Muscle layer of duodenum (tissue), 2 donors: ENCODE measurements at regions not wholly inside any gene's neighbourhood (a gene's known extent, or its start where the extent isn't known, plus 50 kb on each side); places are given as distances from the start of the nearest gene placed in this dataset.
"Not testable (repeated sequence)": the region's sequence is repeated elsewhere in the genome, so short reads cannot be mapped to it uniquely, and the experiment has no call there.

Experiments used
- H3K27ac ChIP-seq: one replicate; pipeline ENCODE4 v1.7.0; 2013; ENCODE audit warnings: mild to moderate bottlenecking, low read length
- H3K27me3 ChIP-seq: one replicate; pipeline ENCODE4 v1.7.0; 2013; ENCODE audit warnings: low read depth, mild to moderate bottlenecking, control low read depth, low read length
- H3K36me3 ChIP-seq, 2 donors: one replicate each; pipeline ENCODE4 v1.7.0; 2013; ENCODE audit warnings: low read length in 2 of 2, control low read depth in 1 of 2, mild to moderate bottlenecking in 1 of 2; ENCODE audit not compliant: insufficient read depth in 2 of 2, control insufficient read depth in 1 of 2
- H3K4me1 ChIP-seq, 2 donors: one replicate each; pipeline ENCODE4 v1.7.0; 2013; ENCODE audit warnings: low read length in 2 of 2, mild to moderate bottlenecking in 2 of 2, control low read depth in 1 of 2, moderate library complexity in 1 of 2; ENCODE audit not compliant: insufficient read depth in 2 of 2, control insufficient read depth in 1 of 2
- H3K4me3 ChIP-seq, 2 donors: one replicate each; pipeline ENCODE4 v1.7.0; 2013; ENCODE audit warnings: low read length in 2 of 2, low read depth in 1 of 2, mild to moderate bottlenecking in 1 of 2
- H3K9me3 ChIP-seq, 2 donors: one replicate each; pipeline ENCODE4 v1.7.0; 2013; ENCODE audit warnings: low read length in 2 of 2, control low read depth in 1 of 2, mild to moderate bottlenecking in 1 of 2; ENCODE audit not compliant: control insufficient read depth in 1 of 2
- donor health status: healthy.

DNA sequence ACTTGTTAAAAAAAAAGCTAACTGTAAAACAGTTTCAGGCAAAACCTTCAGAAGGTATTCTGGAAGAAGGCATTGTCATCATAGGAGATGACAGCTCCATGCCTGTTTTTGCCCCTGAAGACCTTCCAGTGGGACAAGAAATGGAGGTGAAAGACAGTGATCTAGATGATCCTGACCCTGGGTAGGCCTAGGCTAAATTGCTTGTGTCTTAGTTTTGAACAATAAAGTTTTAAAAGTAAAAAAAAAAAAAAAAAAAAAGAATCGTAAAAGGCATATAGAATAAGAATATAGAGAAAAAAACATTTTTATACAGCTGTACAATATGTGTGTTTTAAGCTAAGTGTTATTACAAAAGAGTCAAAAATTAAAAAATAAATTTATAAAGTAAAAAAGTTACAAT lies 106.6 kb upstream of the PLXNA2 start:
- Histone ChIP-seq H3K27ac (no peak overlapping the region), H3K9me3 (no peaks in the 10 kb centered on the region), H3K4me3 (no peak overlapping the region), H3K36me3 (no peaks in the 10 kb centered on the region), H3K4me1 (no peaks in the 10 kb centered on the region), H3K27me3 (no peaks in the 10 kb centered on the region)

- H3K9me3 ChIP-seq = no peaks in the 10 kb centered on the region
- H3K4me1 ChIP-seq = no peaks in the 10 kb centered on the region
- H3K27me3 ChIP-seq = no peaks in the 10 kb centered on the region
- no peaks in the 10 kb centered on the region for H3K36me3 ChIP-seq
- H3K27ac ChIP-seq = no peak overlapping the region
- no peak overlapping the region for H3K4me3 ChIP-seq
Observed at GRCh38 chr1:208351838-208352237, 107.7 kb upstream of the PLXNA2 start.

GRCh38 chr1:208353797-208354196 lies 109.6 kb upstream of the PLXNA2 start:
- not testable (repeated sequence) for H3K27ac ChIP-seq, H3K36me3 ChIP-seq, H3K4me3 ChIP-seq, H3K9me3 ChIP-seq, H3K4me1 ChIP-seq, H3K27me3 ChIP-seq

GRCh38 chr1:208357644-208358507 lies 113.7 kb upstream of the PLXNA2 start:
- Histone ChIP-seq H3K9me3 (no peaks in the 10 kb centered on the region), H3K36me3 (no peaks in the 10 kb centered on the region), H3K4me1 (no peaks in the 10 kb centered on the region), H3K27me3 (no peaks in the 10 kb centered on the region), H3K27ac (no peak overlapping the region), H3K4me3 (no peak overlapping the region)

- Histone ChIP-seq H3K4me1 (no peaks in the 10 kb centered on the region), H3K27me3 (no peaks in the 10 kb centered on the region), H3K36me3 (no peaks in the 10 kb centered on the region), H3K9me3 (no peaks in the 10 kb centered on the region), H3K4me3 (no peak overlapping the region), H3K27ac (no peak overlapping the region)
Observed at GRCh38 chr1:208358651-208359050, 114.5 kb upstream of the PLXNA2 start.

- Histone ChIP-seq H3K4me3 (no peak overlapping the region), H3K36me3 (no peaks in the 10 kb centered on the region), H3K27me3 (no peaks in the 10 kb centered on the region), H3K9me3 (no peaks in the 10 kb centered on the region), H3K27ac (no peak overlapping the region), H3K4me1 (no peaks in the 10 kb centered on the region)
Observed at GRCh38 chr1:208362011-208362410, 117.8 kb upstream of the PLXNA2 start.

GRCh38 chr1:208366559-208366958 lies 122.4 kb upstream of the PLXNA2 start:
- H3K36me3 ChIP-seq = no peaks in the 10 kb centered on the region
- no peaks in the 10 kb centered on the region for H3K4me1 ChIP-seq
- no peak overlapping the region for H3K27ac ChIP-seq
- H3K27me3 ChIP-seq = no peaks in the 10 kb centered on the region
- H3K9me3 ChIP-seq = no peaks in the 10 kb centered on the region
- H3K4me3 ChIP-seq = no peak overlapping the region

- Histone ChIP-seq H3K27ac (no peak overlapping the region), H3K27me3 (no peaks in the 10 kb centered on the region), H3K9me3 (no peaks in the 10 kb centered on the region), H3K4me1 (no peaks in the 10 kb centered on the region), H3K36me3 (no peaks in the 10 kb centered on the region), H3K4me3 (no peak overlapping the region)
Observed at GRCh38 chr1:208369045-208369444, 124.9 kb upstream of the PLXNA2 start.

DNA sequence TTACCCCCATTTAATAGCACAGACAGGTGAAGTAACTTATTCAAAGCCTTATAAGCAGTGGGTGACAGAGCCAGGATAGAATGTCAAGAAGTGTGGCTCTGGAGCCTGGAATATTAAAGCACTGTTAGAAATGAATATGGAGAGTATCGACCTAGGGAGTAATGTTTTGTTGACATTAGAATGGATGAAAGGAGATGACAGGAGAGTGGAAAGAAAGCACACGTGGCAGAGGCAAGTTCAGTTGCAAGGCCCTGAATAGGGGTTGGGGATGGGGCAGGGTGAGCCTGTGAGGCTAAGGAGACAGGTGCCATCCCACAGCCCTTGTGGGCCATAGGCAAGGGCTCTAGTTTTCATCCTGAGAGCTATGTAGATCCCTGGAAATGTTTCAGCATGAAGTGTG lies 125.5 kb upstream of the PLXNA2 start:
- H3K27me3 ChIP-seq = no peaks in the 10 kb centered on the region
- no peak overlapping the region for H3K4me3 ChIP-seq
- no peak overlapping the region for H3K27ac ChIP-seq
- H3K9me3 ChIP-seq = no peaks in the 10 kb centered on the region
- H3K4me1 ChIP-seq = no peaks in the 10 kb centered on the region
- H3K36me3 ChIP-seq = no peaks in the 10 kb centered on the region

- Histone ChIP-seq H3K4me3 (no peak overlapping the region), H3K9me3 (no peaks in the 10 kb centered on the region), H3K27me3 (no peaks in the 10 kb centered on the region), H3K27ac (no peak overlapping the region), H3K4me1 (no peaks in the 10 kb centered on the region), H3K36me3 (no peaks in the 10 kb centered on the region)
Observed at GRCh38 chr1:208374391-208374941, 130.3 kb upstream of the PLXNA2 start.

GRCh38 chr1:208381481-208381880 lies 137.3 kb upstream of the PLXNA2 start:
- Histone ChIP-seq H3K36me3 (no peaks in the 10 kb centered on the region), H3K9me3 (no peaks in the 10 kb centered on the region), H3K27me3 (no peaks in the 10 kb centered on the region), H3K4me1 (no peaks in the 10 kb centered on the region), H3K4me3 (no peak overlapping the region), H3K27ac (no peak overlapping the region)
